Activated T-cell treated with anti-CD3 and anti-CD28 coated beads, Interleukin-2, amount 50 U/mL, for 24 hours (primary cell): ENCODE measurements at regions not wholly inside any gene's neighbourhood (a gene's known extent, or its start where the extent isn't known, plus 50 kb on each side); places are given as distances from the start of the nearest gene placed in this dataset.
"Not testable (repeated sequence)": the region's sequence is repeated elsewhere in the genome, so short reads cannot be mapped to it uniquely, and the experiment has no call there.

Source experiments
- DNase-seq: peaks from one replicate; pipeline ENCODE4 v3.0.0-alpha.2; 2020
- H3K27ac Mint-ChIP-seq: 2 replicates; pipeline ENCODE4 v1.8.0; 2020; ENCODE audit warnings: mild to moderate bottlenecking, mixed read lengths
- H3K27me3 Mint-ChIP-seq: 2 replicates; pipeline ENCODE4 v1.8.0; 2020; ENCODE audit warnings: mixed read lengths
- H3K36me3 Mint-ChIP-seq: 2 replicates; pipeline ENCODE4 v1.8.0; 2020; ENCODE audit warnings: low read depth, mixed read lengths
- H3K4me1 Mint-ChIP-seq: 2 replicates; pipeline ENCODE4 v1.8.0; 2020; ENCODE audit warnings: low read depth, mixed read lengths
- H3K4me3 Mint-ChIP-seq: 2 replicates; pipeline ENCODE4 v1.8.0; 2020; ENCODE audit warnings: mild to moderate bottlenecking, moderate library complexity, mixed read lengths
- H3K9me3 Mint-ChIP-seq: 2 replicates; pipeline ENCODE4 v1.8.0; 2020; ENCODE audit warnings: mixed read lengths

GRCh38 chr3:182490596-182491491 is 302.5 kb upstream of the ATP11B start:
- Mint-ChIP-seq H3K4me1 (no peaks in the 10 kb centered on the region), H3K27me3 (no peaks in the 10 kb centered on the region), H3K4me3 (no peak overlapping the region), H3K27ac (no peak overlapping the region), H3K9me3 (no peaks in the 10 kb centered on the region), H3K36me3 (no peaks in the 10 kb centered on the region)
- no peak for DNase-seq

GRCh38 chr3:182491577-182491976 is 301.7 kb upstream of the ATP11B start:
- H3K4me1 Mint-ChIP-seq: no peaks in the 10 kb centered on the region
- no peaks in the 10 kb centered on the region for H3K9me3 Mint-ChIP-seq
- H3K27me3 Mint-ChIP-seq: no peaks in the 10 kb centered on the region
- DNase-seq: no peak
- H3K36me3 Mint-ChIP-seq: no peaks in the 10 kb centered on the region
- H3K27ac Mint-ChIP-seq: no peak overlapping the region
- no peak overlapping the region for H3K4me3 Mint-ChIP-seq

GRCh38 chr3:182492536-182492935 is 300.8 kb upstream of the ATP11B start:
- Mint-ChIP-seq H3K27me3 (no peaks in the 10 kb centered on the region), H3K9me3 (no peaks in the 10 kb centered on the region), H3K36me3 (no peaks in the 10 kb centered on the region), H3K27ac (no peak overlapping the region), H3K4me1 (no peaks in the 10 kb centered on the region), H3K4me3 (no peak overlapping the region)
- DNase-seq: no peak

- H3K4me3 Mint-ChIP-seq: no peak overlapping the region
- no peaks in the 10 kb centered on the region for H3K9me3 Mint-ChIP-seq
- H3K4me1 Mint-ChIP-seq: no peaks in the 10 kb centered on the region
- no peak overlapping the region for H3K27ac Mint-ChIP-seq
- peaks cover under 1% of the 10 kb centered on the region for H3K27me3 Mint-ChIP-seq
- no peak for DNase-seq
- no peaks in the 10 kb centered on the region for H3K36me3 Mint-ChIP-seq
These were observed 293.0 kb upstream of the ATP11B start for GRCh38 chr3:182500289-182500688.

GRCh38 chr3:182501856-182502255 is 291.4 kb upstream of the ATP11B start:
- no peaks in the 10 kb centered on the region for H3K4me1 Mint-ChIP-seq
- no peaks in the 10 kb centered on the region for H3K9me3 Mint-ChIP-seq
- H3K27ac Mint-ChIP-seq: no peak overlapping the region
- H3K36me3 Mint-ChIP-seq: no peaks in the 10 kb centered on the region
- H3K4me3 Mint-ChIP-seq: no peak overlapping the region
- peaks cover 7% of the 10 kb centered on the region for H3K27me3 Mint-ChIP-seq
- no peak for DNase-seq

- no peaks in the 10 kb centered on the region for H3K4me1 Mint-ChIP-seq
- no peaks in the 10 kb centered on the region for H3K36me3 Mint-ChIP-seq
- H3K27me3 Mint-ChIP-seq: peaks cover 14% of the 10 kb centered on the region
- H3K27ac Mint-ChIP-seq: no peak overlapping the region
- H3K4me3 Mint-ChIP-seq: no peak overlapping the region
- DNase-seq: no peak
- H3K9me3 Mint-ChIP-seq: no peaks in the 10 kb centered on the region
These were observed 289.9 kb upstream of the ATP11B start for GRCh38 chr3:182503401-182503800.

GRCh38 chr3:182508919-182509711 is 284.2 kb upstream of the ATP11B start:
- Mint-ChIP-seq H3K4me3 (no peak overlapping the region), H3K36me3 (no peaks in the 10 kb centered on the region), H3K27ac (no peak overlapping the region), H3K4me1 (no peaks in the 10 kb centered on the region), H3K9me3 (no peaks in the 10 kb centered on the region), H3K27me3 (peaks cover 14% of the 10 kb centered on the region)
- DNase-seq: no peak

GRCh38 chr3:182509844-182510460 is 283.4 kb upstream of the ATP11B start:
- no peaks in the 10 kb centered on the region for H3K36me3 Mint-ChIP-seq
- H3K4me1 Mint-ChIP-seq: no peaks in the 10 kb centered on the region
- no peak overlapping the region for H3K4me3 Mint-ChIP-seq
- no peaks in the 10 kb centered on the region for H3K9me3 Mint-ChIP-seq
- H3K27ac Mint-ChIP-seq: no peak overlapping the region
- no peak for DNase-seq
- peaks cover 14% of the 10 kb centered on the region for H3K27me3 Mint-ChIP-seq

GRCh38 chr3:182514236-182514964 is 278.9 kb upstream of the ATP11B start:
- Mint-ChIP-seq H3K4me1 (no peaks in the 10 kb centered on the region), H3K9me3 (no peaks in the 10 kb centered on the region), H3K4me3 (no peak overlapping the region), H3K27ac (no peak overlapping the region), H3K36me3 (no peaks in the 10 kb centered on the region), H3K27me3 (no peaks in the 10 kb centered on the region)
- no peak for DNase-seq

- no peak for DNase-seq
- H3K36me3 Mint-ChIP-seq: no peaks in the 10 kb centered on the region
- no peaks in the 10 kb centered on the region for H3K4me1 Mint-ChIP-seq
- H3K27me3 Mint-ChIP-seq: no peaks in the 10 kb centered on the region
- no peaks in the 10 kb centered on the region for H3K9me3 Mint-ChIP-seq
- H3K27ac Mint-ChIP-seq: no peak overlapping the region
- no peak overlapping the region for H3K4me3 Mint-ChIP-seq
These were observed 276.5 kb upstream of the ATP11B start for GRCh38 chr3:182516597-182517336.

- H3K4me3 Mint-ChIP-seq: no peak overlapping the region
- no peaks in the 10 kb centered on the region for H3K9me3 Mint-ChIP-seq
- H3K27me3 Mint-ChIP-seq: no peaks in the 10 kb centered on the region
- H3K4me1 Mint-ChIP-seq: no peaks in the 10 kb centered on the region
- no peak for DNase-seq
- no peak overlapping the region for H3K27ac Mint-ChIP-seq
- no peaks in the 10 kb centered on the region for H3K36me3 Mint-ChIP-seq
These were observed 273.7 kb upstream of the ATP11B start for GRCh38 chr3:182519569-182519968.

GRCh38 chr3:182521339-182521738 is 272.0 kb upstream of the ATP11B start:
- Mint-ChIP-seq H3K27me3 (no peaks in the 10 kb centered on the region), H3K9me3 (no peaks in the 10 kb centered on the region), H3K36me3 (no peaks in the 10 kb centered on the region), H3K4me1 (no peaks in the 10 kb centered on the region), H3K27ac (no peak overlapping the region), H3K4me3 (no peak overlapping the region)
- DNase-seq: no peak

- not testable (repeated sequence) for H3K4me3 Mint-ChIP-seq, H3K36me3 Mint-ChIP-seq, DNase-seq, H3K27me3 Mint-ChIP-seq, H3K27ac Mint-ChIP-seq, H3K9me3 Mint-ChIP-seq, H3K4me1 Mint-ChIP-seq
These were observed 269.9 kb upstream of the ATP11B start for GRCh38 chr3:182523424-182523823.

GRCh38 chr3:182523836-182524235 is 269.5 kb upstream of the ATP11B start:
- H3K36me3 Mint-ChIP-seq: no peaks in the 10 kb centered on the region
- peaks cover 3% of the 10 kb centered on the region for H3K27me3 Mint-ChIP-seq
- no peak for DNase-seq
- H3K27ac Mint-ChIP-seq: no peak overlapping the region
- no peak overlapping the region for H3K4me3 Mint-ChIP-seq
- no peaks in the 10 kb centered on the region for H3K9me3 Mint-ChIP-seq
- no peaks in the 10 kb centered on the region for H3K4me1 Mint-ChIP-seq
